MM.1S (cell line): ENCODE measurements at regions not wholly inside any gene's neighbourhood (a gene's known extent, or its start where the extent isn't known, plus 50 kb on each side); places are given as distances from the start of the nearest gene placed in this dataset.

Experiments
- DNase-seq: peaks from one replicate; pipeline ENCODE4 v3.0.0-alpha.2; 2015
- H2AFZ ChIP-seq: fragments of 300-600 bp; sonication (generic); 2 replicates; pipeline ENCODE4 v1.6.0; 2016; ENCODE audit warnings: antibody characterized with exemption, low read length
- H3F3A ChIP-seq: fragments of 300-600 bp; sonication (generic); 2 replicates; pipeline ENCODE4 v1.6.1; 2016; ENCODE audit warnings: mild to moderate bottlenecking, antibody characterized with exemption, low read length, moderate library complexity, mixed read lengths; ENCODE audit not compliant: insufficient read depth
- H3K27ac ChIP-seq: fragments of 300-600 bp; sonication (generic); 2 replicates; pipeline ENCODE4 v1.5.1; 2016; ENCODE audit warnings: mild to moderate bottlenecking, low read length
- H3K27me3 ChIP-seq: fragments of 300-600 bp; sonication (generic); replicated peaks from 2 replicates; pipeline ENCODE4 v1.6.0; 2016; ENCODE audit warnings: low read length; ENCODE audit not compliant: insufficient read depth
- H3K36me3 ChIP-seq: fragments of 300-600 bp; sonication (generic); replicated peaks from 2 replicates; pipeline ENCODE4 v1.6.1; 2016; ENCODE audit warnings: mild to moderate bottlenecking, low read length, mixed read lengths; ENCODE audit not compliant: insufficient read depth
- H3K4me1 ChIP-seq: fragments of 300-600 bp; sonication (generic); 2 replicates; pipeline ENCODE4 v1.6.1; 2016; ENCODE audit warnings: low read length, mixed read lengths
- H3K4me2 ChIP-seq: fragments of 300-600 bp; sonication (generic); 2 replicates; pipeline ENCODE4 v1.6.0; 2016; ENCODE audit warnings: low read depth, low read length
- H3K4me3 ChIP-seq: fragments of 300-600 bp; sonication (generic); 2 replicates; pipeline ENCODE4 v1.5.1; 2016; ENCODE audit warnings: low read length, mixed read lengths
- H3K79me2 ChIP-seq: fragments of 300-600 bp; sonication (generic); 2 replicates; pipeline ENCODE4 v1.6.1; 2016; ENCODE audit warnings: mixed run types, low read length, mixed read lengths
- H3K9ac ChIP-seq: fragments of 300-600 bp; sonication (generic); 2 replicates; pipeline ENCODE4 v1.6.1; 2016; ENCODE audit warnings: low read length, mixed read lengths
- H3K9me2 ChIP-seq: fragments of 300-600 bp; sonication (generic); replicated peaks from 2 replicates; pipeline ENCODE4 v1.6.1; 2016; ENCODE audit warnings: mild to moderate bottlenecking, low read length, mixed read lengths; ENCODE audit not compliant: insufficient read depth
- H3K9me3 ChIP-seq: fragments of 300-600 bp; sonication (generic); replicated peaks from 2 replicates; pipeline ENCODE4 v1.6.1; 2016; ENCODE audit warnings: mild to moderate bottlenecking, low read length, mixed read lengths; ENCODE audit not compliant: insufficient read depth
- H4K20me1 ChIP-seq: fragments of 300-600 bp; sonication (generic); 2 replicates; pipeline ENCODE4 v1.6.1; 2016; ENCODE audit warnings: mild to moderate bottlenecking, low read length, moderate library complexity, mixed read lengths; ENCODE audit not compliant: insufficient read depth
- CTCF ChIP-seq: fragments of 300-600 bp; sonication (generic); IDR thresholded peaks from 2 replicates; pipeline ENCODE4 v1.5.1; 2016; ENCODE audit warnings: antibody characterized with exemption, low read length, mixed read lengths
- EZH2 ChIP-seq: fragments of 300-600 bp; sonication (generic); optimal IDR thresholded peaks from 2 replicates; pipeline ENCODE3; 2017; ENCODE audit warnings: low read depth, mild to moderate bottlenecking, antibody characterized with exemption, low read length, mixed read lengths
- EZH2phosphoT487 ChIP-seq: fragments of 300-600 bp; sonication (generic); IDR thresholded peaks from 2 replicates; pipeline ENCODE4 v1.6.1; 2018; ENCODE audit warnings: antibody characterized with exemption, low read length

GRCh38 chr18:60040971-60041370, 141.2 kb downstream of the PMAIP1 start:
- Histone ChIP-seq H3K4me2 (no peak overlapping the region), H4K20me1 (no peaks in the 10 kb centered on the region), H3K27me3 (no peaks in the 10 kb centered on the region), H3K36me3 (no peaks in the 10 kb centered on the region), H2AFZ (no peak overlapping the region), H3K4me3 (no peak overlapping the region), H3K9me3 (no peaks in the 10 kb centered on the region), H3F3A (no peaks in the 10 kb centered on the region), H3K9me2 (no peaks in the 10 kb centered on the region), H3K4me1 (no peaks in the 10 kb centered on the region), H3K79me2 (no peaks in the 10 kb centered on the region), H3K27ac (no peak overlapping the region), H3K9ac (no peak overlapping the region)
- DNase-seq, result no peak
- TF ChIP-seq CTCF (no peak), EZH2phosphoT487 (no peak), EZH2 (no peak)

GRCh38 chr18:60038731-60039130, 138.9 kb downstream of the PMAIP1 start:
- TF ChIP-seq EZH2phosphoT487, result no peak
- no peak for TF ChIP-seq EZH2
- TF ChIP-seq CTCF, result no peak
- Histone ChIP-seq H3K4me1 (no peaks in the 10 kb centered on the region), H3K27me3 (no peaks in the 10 kb centered on the region), H3K9me3 (no peaks in the 10 kb centered on the region), H3K4me3 (no peak overlapping the region), H2AFZ (no peak overlapping the region), H3K4me2 (no peak overlapping the region), H3K79me2 (no peaks in the 10 kb centered on the region), H3K27ac (no peak overlapping the region), H3F3A (no peaks in the 10 kb centered on the region), H3K9ac (no peak overlapping the region), H4K20me1 (no peaks in the 10 kb centered on the region), H3K9me2 (no peaks in the 10 kb centered on the region), H3K36me3 (no peaks in the 10 kb centered on the region)
- DNase-seq, result no peak

GRCh38 chr18:60027397-60027796, 127.6 kb downstream of the PMAIP1 start:
- no peak overlapping the region for H3K9ac ChIP-seq
- no peaks in the 10 kb centered on the region for H3F3A ChIP-seq
- no peak overlapping the region for H3K4me2 ChIP-seq
- H3K9me2 ChIP-seq, result no peaks in the 10 kb centered on the region
- H3K4me3 ChIP-seq, result no peak overlapping the region
- no peaks in the 10 kb centered on the region for H3K79me2 ChIP-seq
- DNase-seq, result no peak
- H3K36me3 ChIP-seq, result no peaks in the 10 kb centered on the region
- H3K4me1 ChIP-seq, result no peaks in the 10 kb centered on the region
- H2AFZ ChIP-seq, result no peak overlapping the region
- TF ChIP-seq EZH2 (no peak), CTCF (no peak), EZH2phosphoT487 (no peak)
- no peaks in the 10 kb centered on the region for H4K20me1 ChIP-seq
- no peaks in the 10 kb centered on the region for H3K27me3 ChIP-seq
- no peak overlapping the region for H3K27ac ChIP-seq
- H3K9me3 ChIP-seq, result no peaks in the 10 kb centered on the region

GRCh38 chr18:60024857-60025256, 125.1 kb downstream of the PMAIP1 start:
- Histone ChIP-seq H3K9ac (no peak overlapping the region), H3K9me2 (no peaks in the 10 kb centered on the region), H2AFZ (no peak overlapping the region), H3F3A (no peaks in the 10 kb centered on the region), H3K79me2 (no peaks in the 10 kb centered on the region), H3K4me2 (no peak overlapping the region), H3K36me3 (no peaks in the 10 kb centered on the region), H3K4me3 (no peak overlapping the region), H3K9me3 (no peaks in the 10 kb centered on the region), H3K27me3 (no peaks in the 10 kb centered on the region), H3K4me1 (no peaks in the 10 kb centered on the region), H4K20me1 (no peaks in the 10 kb centered on the region), H3K27ac (no peak overlapping the region)
- no peak for DNase-seq
- no peak for TF ChIP-seq CTCF
- no peak for TF ChIP-seq EZH2
- TF ChIP-seq EZH2phosphoT487, result no peak
